Activated naive CD4-positive, alpha-beta T cell treated with anti-CD3 and anti-CD28 coated beads, Interleukin-2, amount 50 U/mL, for 24 hours (primary cell): ENCODE measurements at regions not wholly inside any gene's neighbourhood (a gene's known extent, or its start where the extent isn't known, plus 50 kb on each side); places are given as distances from the start of the nearest gene placed in this dataset.

Experiments used
- H3K27ac Mint-ChIP-seq: one replicate; pipeline ENCODE4 v1.8.0; 2021; ENCODE audit warnings: mild to moderate bottlenecking, mixed read lengths
- H3K27me3 Mint-ChIP-seq: one replicate; pipeline ENCODE4 v1.8.0; 2021; ENCODE audit warnings: mixed read lengths
- H3K36me3 Mint-ChIP-seq: one replicate; pipeline ENCODE4 v1.8.0; 2021; ENCODE audit warnings: mixed read lengths
- H3K4me1 Mint-ChIP-seq: one replicate; pipeline ENCODE4 v1.8.0; 2021; ENCODE audit warnings: mixed read lengths
- H3K4me3 Mint-ChIP-seq: one replicate; pipeline ENCODE4 v1.8.0; 2021; ENCODE audit warnings: mild to moderate bottlenecking, mixed read lengths
- H3K9me3 Mint-ChIP-seq: one replicate; pipeline ENCODE4 v1.8.0; 2021; ENCODE audit warnings: mixed read lengths

DNA sequence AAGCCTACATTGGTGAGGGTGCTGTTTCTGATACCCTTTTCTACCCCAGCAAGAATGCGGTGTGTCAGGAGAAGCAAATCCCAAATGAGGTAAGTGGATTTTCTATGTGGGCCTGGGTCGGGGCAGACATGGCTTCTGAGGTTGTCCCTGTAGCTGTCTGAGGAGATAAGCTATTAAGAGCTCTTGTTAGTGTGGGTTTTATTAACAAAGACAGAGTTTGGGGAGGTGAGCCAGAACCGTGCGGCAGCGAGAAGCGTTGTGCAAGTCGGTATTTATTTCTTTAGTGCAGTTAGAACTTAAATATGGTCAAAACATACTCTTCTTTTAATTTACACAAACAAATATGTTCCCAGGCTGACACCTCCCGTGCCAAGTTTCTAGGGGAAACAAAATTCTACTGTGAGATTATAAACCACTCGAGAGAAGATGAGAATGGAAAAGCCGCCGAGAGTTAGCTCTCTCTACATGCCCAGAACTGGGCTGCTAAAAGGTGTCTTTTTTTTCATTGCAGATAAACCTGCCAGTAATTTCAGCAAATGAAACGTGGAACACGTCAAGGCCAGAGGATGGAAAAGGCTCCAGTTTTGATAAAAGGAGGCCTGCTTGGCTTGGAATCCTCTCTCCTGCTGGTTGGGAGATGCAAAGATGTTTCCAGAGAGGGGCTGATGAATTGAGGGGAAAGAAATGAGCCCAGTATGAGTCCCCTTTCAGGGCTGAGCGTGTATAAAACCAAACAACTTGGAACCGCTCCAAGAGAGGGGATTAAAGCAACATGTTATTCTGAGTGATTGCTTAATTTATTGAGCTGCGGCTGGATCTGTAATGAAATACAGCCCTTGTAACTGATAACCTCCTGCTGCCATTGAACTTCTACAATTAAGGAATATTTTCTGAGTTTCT is 254.6 kb downstream of the MRTFB start:
- Mint-ChIP-seq H3K27me3 (no peaks in the 10 kb centered on the region), H3K27ac (no peak overlapping the region), H3K4me3 (no peak overlapping the region), H3K36me3 (no peaks in the 10 kb centered on the region), H3K9me3 (no peaks in the 10 kb centered on the region), H3K4me1 (peaks cover 10% of the 10 kb centered on the region)

DNA sequence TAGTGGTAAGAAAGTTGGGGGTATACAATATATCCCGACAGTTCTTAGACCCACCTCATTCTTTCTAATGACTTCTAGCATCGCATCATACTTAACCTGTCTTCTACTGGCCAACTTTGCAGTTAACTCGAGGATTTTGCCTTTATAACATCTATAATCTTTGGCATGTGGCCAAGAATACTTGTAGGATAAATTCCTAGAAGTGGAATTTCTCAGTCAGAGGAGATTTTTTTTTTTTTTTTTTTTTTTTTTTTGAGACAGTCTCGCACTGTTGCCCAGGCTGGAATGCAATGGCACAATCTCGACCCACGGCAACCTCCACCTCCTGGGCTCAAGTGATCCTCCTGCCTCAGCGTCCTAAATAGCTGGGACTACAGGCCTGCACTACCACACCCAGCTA is 253.5 kb downstream of the MRTFB start:
- Mint-ChIP-seq H3K4me3 (no peak overlapping the region), H3K4me1 (peaks cover 3% of the 10 kb centered on the region), H3K27ac (no peak overlapping the region), H3K36me3 (no peaks in the 10 kb centered on the region), H3K9me3 (no peaks in the 10 kb centered on the region), H3K27me3 (no peaks in the 10 kb centered on the region)

DNA sequence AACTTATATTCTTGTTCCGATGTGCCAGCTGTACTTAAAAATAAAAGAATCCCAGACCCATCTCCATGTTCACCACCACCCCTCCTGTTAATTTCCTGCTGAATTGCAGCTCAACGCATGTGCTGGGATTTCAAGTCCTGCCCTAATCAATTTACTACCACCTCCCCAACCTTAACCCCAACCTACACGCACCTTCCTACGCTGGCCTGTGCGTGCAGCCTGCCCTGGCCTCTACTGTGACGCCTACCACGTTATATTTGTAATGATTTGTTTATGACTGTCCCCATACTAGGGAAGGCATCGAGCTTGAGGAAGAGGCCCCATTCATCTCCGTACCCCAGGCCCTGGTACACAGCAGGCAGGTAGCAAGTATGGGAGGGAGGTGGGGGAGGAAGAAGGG is 251.1 kb downstream of the MRTFB start:
- Mint-ChIP-seq H3K9me3 (no peaks in the 10 kb centered on the region), H3K4me3 (no peak overlapping the region), H3K4me1 (no peaks in the 10 kb centered on the region), H3K36me3 (no peaks in the 10 kb centered on the region), H3K27me3 (no peaks in the 10 kb centered on the region), H3K27ac (no peak overlapping the region)

DNA sequence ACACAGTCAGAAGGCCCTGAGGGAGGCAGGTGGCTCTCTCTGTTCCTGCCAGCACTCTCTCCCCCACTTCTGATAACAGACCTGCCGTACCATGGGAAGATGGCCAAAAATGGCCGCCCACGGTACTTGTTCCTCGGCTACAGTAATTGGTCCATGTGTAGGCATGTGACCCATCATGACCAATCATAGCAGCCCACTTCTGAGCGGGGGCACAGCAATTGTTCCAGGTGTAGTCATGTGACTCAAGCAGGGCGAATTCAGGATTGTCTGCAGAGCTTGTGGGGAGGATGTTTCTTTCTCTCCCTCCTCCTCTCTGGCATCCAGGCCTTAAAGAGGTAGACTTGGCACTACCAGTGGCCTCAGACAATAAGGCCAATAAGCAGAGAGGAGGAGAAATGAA is 250.4 kb downstream of the MRTFB start:
- H3K9me3 Mint-ChIP-seq, result no peaks in the 10 kb centered on the region
- H3K4me1 Mint-ChIP-seq, result no peaks in the 10 kb centered on the region
- no peak overlapping the region for H3K27ac Mint-ChIP-seq
- no peaks in the 10 kb centered on the region for H3K27me3 Mint-ChIP-seq
- H3K4me3 Mint-ChIP-seq, result no peak overlapping the region
- H3K36me3 Mint-ChIP-seq, result no peaks in the 10 kb centered on the region

DNA sequence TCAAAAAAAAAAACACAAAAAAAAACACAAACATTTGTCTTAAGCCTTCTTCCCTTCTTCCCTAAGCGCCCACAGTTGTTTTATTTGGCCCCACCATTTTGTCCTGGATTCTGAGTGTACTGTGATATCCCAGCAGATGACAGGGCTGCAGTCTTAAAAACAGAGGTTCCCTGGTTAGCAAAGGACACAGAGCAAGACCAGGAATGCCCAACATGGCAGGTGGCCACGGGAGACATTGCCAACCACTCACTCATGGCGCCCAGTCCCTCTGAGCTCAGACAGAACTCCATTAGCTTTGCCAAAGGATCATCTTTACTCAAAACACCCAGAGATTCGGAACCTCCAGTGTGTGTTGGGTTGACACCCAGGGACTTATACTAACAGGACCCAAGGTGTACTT is 249.3 kb downstream of the MRTFB start:
- H3K4me3 Mint-ChIP-seq, result no peak overlapping the region
- no peak overlapping the region for H3K27ac Mint-ChIP-seq
- no peaks in the 10 kb centered on the region for H3K27me3 Mint-ChIP-seq
- no peaks in the 10 kb centered on the region for H3K36me3 Mint-ChIP-seq
- H3K4me1 Mint-ChIP-seq, result no peaks in the 10 kb centered on the region
- H3K9me3 Mint-ChIP-seq, result no peaks in the 10 kb centered on the region
